Stimulated activated CD4-positive, alpha-beta T cell treated with anti-CD3 and anti-CD28 coated beads, Interleukin-15, amount 100 ng/mL, for 1 hour (primary cell): ENCODE measurements at regions not wholly inside any gene's neighbourhood (a gene's known extent, or its start where the extent isn't known, plus 50 kb on each side); places are given as distances from the start of the nearest gene placed in this dataset.

Experiments
- DNase-seq, 2 donors: peaks; one replicate each; pipeline ENCODE4 v3.0.0-alpha.2; 2020; ENCODE audit warnings: low read depth in 1 of 2, low spot score in 1 of 2

DNA sequence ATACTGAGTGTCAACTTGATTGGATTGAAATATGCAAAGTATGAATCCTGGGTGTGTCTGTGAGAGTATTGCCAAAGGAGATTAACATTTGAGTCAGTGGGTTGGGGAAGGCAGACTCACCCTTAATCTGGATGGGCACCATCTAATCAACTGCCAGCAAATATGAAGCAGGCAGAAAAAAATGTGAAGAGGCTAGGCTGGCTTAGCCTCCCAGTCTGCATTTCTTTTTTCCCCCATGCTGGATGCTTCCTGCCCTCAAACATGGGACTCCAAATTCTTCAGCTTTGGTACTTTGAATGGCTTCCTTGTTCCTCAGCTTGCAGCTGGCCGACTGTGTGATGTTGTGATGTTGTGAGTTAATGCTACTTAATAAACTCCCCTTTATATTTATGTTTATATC, 577.4 kb downstream of the CPS1 start:
- DNase-seq: no peak

GRCh38 chr2:211138551-211138950, 582.2 kb downstream of the CPS1 start:
- no peak for DNase-seq

- DNase-seq: no peak
Measured at GRCh38 chr2:211141646-211142045, 585.2 kb downstream of the CPS1 start.

- DNase-seq: no peak
Measured at GRCh38 chr2:211144078-211144477, 587.7 kb downstream of the CPS1 start.

DNA sequence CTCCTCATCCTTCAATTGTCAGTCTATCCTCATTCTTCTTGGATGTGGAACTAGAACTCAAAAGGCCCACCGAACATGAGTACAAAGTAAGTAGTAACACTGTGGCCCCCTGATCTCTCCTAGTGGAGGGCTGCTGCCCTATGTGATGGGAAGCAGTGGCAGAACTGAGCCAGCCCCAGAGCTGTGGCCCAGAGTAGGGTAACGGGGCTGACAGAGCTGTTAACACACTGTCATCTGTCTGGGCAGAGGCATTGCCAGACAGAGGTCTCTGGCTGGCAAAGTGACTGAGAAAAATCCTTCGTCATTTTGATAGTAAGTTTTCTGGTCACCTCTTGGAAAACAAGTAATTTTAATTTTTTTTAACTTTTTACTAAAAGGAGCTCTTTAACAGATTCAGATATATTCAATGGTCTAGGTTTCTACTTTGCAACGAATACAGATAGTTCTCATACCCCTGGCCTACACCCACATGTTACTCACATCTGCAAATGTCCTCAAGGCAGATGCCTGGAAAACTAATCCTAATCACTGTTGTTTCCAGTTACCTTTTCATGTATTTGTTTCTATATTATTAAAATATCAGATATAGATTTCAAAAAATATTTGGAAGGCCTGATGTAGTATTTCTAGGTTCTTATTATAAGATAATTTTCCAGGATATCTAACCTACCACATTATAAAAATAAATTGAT, 588.7 kb downstream of the CPS1 start:
- DNase-seq: no peak

DNA sequence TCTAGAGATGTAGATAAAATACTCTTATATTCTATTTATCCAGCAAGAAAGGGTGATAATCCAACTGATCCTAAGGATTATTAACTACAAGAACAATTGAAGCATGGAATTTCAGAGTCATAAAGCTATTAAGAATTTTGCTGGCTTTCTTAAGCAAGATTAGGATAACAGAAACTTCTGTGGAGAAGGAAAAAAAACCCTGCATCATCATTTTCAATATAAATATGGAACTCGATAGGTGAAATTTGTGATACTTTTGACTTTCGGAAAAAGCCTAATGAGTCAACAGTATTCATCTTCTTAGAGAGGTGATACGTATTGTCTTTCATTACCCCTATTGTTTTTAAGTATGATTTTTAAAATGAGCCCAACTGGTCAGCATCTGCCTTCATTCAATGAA, 593.3 kb downstream of the CPS1 start:
- no peak for DNase-seq

- no peak for DNase-seq
Measured at GRCh38 chr2:211157211-211157610, 600.8 kb downstream of the CPS1 start.

DNA sequence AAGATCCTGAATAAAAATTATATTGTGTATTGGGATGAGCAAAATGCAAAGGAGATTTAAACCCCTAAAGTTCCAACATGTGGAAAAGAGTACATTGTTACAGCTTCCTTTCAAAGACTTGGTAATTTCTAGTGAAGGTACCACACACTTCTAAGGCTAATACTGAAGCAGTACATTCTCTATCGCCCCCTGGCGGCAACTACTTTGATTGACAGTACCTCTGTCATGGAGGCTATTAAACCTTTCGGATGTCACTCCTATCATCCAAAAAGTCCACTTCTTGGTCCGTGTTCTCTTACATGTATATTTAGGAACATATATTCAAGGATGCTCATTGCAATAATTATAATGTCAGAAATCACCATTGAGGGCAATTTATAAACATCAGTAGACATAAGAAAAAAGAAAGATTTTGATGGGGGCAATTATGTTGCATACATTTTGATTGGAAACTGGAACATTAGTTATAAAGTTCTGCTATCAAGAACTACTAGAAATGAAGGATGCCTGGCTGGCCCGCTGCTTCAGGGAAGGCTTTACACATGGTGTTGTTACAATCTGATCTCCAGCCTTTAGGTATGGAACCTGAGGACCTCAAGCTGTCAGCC, 601.6 kb downstream of the CPS1 start:
- DNase-seq: peak; percentile 18 to 28

DNA sequence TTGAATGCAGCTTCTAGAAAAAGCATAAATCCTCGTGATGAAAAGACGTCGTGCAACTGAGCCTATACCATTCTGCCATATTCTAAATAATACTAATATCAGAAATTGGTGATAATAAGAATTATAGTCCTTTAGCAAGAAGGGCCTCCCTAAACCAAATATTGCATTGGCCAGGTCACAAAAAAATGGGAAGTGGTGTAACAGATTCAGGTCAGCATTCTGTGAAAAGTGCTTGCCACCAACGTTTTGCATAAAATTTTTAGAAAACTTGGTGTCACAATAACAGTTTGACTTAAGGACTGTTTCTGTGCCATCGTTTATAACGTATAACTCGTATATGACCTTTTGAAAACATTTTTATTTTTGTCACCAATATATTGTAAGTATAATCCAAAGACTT, 603.6 kb downstream of the CPS1 start:
- DNase-seq: no peak

- DNase-seq: no peak
Measured at GRCh38 chr2:211161236-211161635, 604.8 kb downstream of the CPS1 start.

DNA sequence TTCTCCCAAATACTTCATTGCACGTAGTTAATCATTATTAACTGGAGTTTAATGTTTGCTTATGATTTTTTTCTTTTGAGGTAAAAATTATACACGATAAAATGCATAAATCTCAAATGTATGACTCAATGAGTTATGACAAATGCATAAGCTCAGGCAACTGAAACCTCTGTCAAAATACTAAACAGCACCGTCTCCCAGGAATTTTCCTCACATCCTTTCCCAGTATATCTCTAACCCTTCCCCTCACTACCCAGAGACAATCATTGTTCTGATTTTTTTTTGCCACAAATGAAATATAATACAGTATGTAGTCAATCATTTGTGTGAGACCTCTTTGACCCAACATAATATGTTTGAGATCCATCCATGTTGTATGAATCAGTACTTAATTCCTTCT, 606.5 kb downstream of the CPS1 start:
- DNase-seq: no peak

- DNase-seq: no peak
Measured at GRCh38 chr2:211170843-211171242, 614.4 kb downstream of the CPS1 start.

DNA sequence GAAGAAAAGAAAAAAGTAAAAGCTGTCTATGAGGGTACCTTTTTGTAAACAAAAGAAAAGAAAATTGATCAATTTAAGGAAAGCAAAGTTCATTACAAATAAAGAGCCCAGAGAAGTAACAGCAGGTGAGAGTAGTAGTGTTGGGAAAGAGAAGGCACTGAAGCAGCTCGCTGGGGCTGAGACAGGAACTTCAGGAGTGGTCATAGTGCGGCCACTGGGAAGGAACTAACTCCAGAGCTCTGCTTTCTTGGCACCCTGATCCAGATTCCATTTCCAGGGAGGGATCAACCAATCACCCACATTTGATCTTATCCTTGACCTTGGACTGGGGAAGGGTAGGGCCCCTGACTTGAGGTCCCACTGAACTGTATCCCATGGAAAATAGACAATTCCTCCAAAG, 617.6 kb downstream of the CPS1 start:
- DNase-seq: no peak

DNA sequence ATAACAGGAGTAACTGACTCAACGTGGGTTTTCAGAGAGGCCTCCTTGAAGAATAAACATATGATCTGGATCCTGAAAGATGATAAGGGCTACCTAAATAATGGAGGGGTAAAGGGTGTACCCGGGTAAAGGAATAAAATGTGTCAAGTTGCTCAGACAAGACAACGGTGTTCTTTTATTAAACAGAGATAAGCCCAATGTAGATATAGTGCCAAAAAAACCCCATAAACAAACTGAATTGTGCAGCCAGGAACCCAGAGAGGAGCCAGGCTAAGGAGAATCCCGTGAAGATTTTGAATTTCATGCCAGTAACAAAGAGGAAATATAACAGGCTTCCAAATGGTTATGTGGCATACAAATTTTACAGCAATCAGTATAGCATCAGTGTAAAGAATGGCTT, 618.2 kb downstream of the CPS1 start:
- no peak for DNase-seq

GRCh38 chr2:211175956-211176355, 619.6 kb downstream of the CPS1 start:
- no peak for DNase-seq

DNA sequence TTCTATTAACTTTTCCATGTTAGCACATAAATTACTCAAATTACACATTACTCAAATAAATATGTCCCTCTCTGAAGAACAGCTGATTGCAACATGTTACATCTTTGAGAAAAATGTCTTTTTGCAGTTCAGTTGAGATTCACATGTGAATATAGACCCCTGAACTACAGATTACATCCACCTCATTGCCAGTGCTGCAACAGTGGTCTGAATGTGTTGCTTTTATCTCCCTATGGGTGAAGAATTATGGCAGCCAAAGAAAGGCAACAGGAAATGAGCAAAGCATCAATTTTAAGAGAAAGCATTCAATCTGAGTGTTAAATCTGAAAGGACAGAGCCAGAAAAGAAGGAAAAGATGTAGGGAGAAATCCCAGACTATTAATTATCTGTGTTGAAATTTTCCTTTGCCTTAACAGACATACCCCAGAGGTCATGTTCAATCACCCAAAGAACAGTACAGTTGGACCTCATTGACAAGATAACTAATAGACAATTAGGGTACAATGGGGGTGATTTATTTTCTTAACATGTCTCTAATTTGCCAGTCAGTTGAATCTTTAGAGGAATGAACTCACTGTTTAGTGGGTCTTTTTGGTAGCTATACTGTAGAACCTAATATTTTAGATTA, 620.2 kb downstream of the CPS1 start:
- DNase-seq: no peak

DNA sequence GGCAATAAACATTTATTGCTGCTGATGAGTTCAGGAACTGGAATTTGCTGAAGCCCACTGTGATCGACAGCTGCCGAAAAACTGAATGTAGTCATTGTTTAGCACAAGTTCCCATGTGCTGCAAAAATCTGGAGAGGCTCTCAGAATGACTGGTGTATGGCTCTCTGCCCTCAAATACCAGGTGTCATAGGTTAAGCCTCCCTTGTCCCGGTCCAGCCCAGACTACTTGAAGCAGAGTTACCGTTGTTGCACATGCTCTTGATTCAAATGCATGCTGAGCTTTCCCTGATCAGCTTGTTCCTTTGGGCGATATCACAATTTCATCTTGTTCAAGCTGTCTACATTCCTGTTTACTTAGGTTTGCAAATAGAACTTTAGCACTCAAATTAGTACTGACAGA, 625.2 kb downstream of the CPS1 start:
- DNase-seq: no peak

GRCh38 chr2:211187602-211188001, 631.2 kb downstream of the CPS1 start:
- no peak for DNase-seq

- DNase-seq: no peak
Measured at GRCh38 chr2:211203986-211204385, 647.6 kb downstream of the CPS1 start.

DNA sequence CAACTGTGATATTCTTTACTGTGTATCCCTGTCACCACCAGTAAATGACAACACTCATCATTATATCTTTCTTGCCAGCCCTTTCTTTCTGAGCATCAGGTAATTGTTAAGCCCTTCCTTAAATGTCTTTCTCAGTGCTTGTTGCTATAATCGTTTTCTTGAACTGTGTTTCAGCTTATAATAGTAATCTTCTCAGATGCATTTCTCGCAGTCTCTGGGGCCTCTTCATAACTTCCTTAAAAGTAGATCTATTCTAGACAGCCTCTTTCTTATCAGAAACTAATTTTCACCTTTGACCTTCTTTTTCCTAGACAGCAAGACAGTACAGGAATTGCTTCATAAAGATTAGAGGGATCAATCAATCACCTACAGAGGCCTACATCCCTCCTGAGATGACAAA, 648.1 kb downstream of the CPS1 start:
- DNase-seq: no peak

GRCh38 chr2:211204902-211205301, 648.5 kb downstream of the CPS1 start:
- no peak for DNase-seq

DNA sequence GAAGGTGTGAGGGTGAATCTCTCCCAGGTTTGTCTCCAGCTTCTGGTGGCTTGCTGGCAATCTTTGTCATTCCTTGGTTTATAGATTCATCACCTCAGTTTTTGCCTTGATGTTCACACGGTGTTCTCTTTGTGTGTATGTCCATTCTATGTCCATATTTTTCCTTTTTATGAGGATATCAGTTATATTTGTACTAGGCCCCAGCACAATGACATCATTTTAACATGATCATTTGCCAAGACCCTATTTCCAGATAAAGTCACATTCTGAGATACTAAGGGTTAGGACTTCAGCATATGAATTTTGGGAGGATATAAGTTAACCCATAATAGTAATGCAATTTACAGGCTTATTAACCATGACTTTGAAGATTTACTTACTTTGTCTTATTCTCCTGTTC, 649.0 kb downstream of the CPS1 start:
- no peak for DNase-seq

- no peak for DNase-seq
Measured at GRCh38 chr2:211205836-211206235, 649.4 kb downstream of the CPS1 start.
